ENCODE measurements at regions not wholly inside any gene's neighbourhood (a gene's known extent, or its start where the extent isn't known, plus 50 kb on each side); places are given as distances from the start of the nearest gene placed in this dataset.

DNA sequence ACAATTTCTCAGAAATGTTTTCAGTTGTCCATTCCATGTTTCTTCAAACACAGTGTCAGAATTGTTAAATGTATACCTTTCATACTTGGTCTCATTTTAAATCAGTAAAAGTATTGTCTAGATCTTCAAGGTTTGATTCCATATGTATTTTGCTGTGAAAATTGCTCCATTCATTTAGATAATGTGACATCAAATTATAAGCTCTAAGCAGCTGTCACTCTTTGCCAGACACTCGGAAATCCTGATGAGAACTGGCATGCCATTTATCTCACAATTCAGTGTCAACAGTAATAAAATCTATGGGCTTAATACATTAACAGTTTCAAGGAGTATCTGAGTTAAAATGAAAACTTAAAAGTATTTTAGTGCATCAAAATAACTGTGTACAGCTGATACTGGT lies 1025.3 kb upstream of the EPHA6 start:
- TF ChIP-seq, protein P1, sequence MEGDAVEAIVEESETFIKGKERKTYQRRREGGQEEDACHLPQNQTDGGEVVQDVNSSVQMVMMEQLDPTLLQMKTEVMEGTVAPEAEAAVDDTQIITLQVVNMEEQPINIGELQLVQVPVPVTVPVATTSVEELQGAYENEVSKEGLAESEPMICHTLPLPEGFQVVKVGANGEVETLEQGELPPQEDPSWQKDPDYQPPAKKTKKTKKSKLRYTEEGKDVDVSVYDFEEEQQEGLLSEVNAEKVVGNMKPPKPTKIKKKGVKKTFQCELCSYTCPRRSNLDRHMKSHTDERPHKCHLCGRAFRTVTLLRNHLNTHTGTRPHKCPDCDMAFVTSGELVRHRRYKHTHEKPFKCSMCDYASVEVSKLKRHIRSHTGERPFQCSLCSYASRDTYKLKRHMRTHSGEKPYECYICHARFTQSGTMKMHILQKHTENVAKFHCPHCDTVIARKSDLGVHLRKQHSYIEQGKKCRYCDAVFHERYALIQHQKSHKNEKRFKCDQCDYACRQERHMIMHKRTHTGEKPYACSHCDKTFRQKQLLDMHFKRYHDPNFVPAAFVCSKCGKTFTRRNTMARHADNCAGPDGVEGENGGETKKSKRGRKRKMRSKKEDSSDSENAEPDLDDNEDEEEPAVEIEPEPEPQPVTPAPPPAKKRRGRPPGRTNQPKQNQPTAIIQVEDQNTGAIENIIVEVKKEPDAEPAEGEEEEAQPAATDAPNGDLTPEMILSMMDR (conservative IDR thresholded peaks at IDR 0.05) = no peak
- TF ChIP-seq ZFX (IDR thresholded peaks at IDR 0.05) = no peak

Data from C4-2B (cell line).